ENCODE measurements at regions not wholly inside any gene's neighbourhood (a gene's known extent, or its start where the extent isn't known, plus 50 kb on each side); places are given as distances from the start of the nearest gene placed in this dataset.

DNA sequence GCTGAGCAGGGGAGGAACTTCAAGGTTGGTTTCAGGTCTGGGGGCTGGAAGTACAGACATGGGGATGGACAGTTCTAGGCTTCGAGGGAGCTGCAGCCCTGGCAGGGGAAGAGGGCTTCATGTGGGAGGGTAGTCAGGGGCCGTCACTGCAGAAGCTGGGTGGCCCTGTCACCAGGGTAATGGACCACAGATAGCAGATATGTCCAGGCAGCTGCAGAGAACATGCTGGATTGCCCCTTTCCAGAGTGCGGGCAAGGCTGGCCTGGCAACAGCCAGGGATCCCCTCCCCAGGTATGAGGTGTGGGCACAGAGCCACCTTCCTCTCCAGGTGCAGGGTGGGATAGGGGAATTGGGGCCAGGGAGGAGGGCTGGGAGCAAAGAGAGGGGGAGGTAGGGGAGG is 206.5 kb downstream of the GADD45G start:
- Histone ChIP-seq H2AFZ (ENCODE audit: insufficient read depth, low read depth, low read length, poor library complexity, severe bottlenecking) (no peak overlapping the region), H3K36me3 (replicated peaks in 1 of 2; ENCODE audit: control insufficient read depth in 1 of 2, insufficient read depth in 2 of 2, low read length in 2 of 2) (no peaks in the 10 kb centered on the region), H3K9ac (ENCODE audit: insufficient read depth, low read length, poor library complexity, severe bottlenecking) (no peak overlapping the region), H3K9me3 (replicated peaks in 1 of 2; ENCODE audit: control insufficient read depth in 1 of 2, insufficient read depth in 1 of 2, low read length in 2 of 2) (no peaks in the 10 kb centered on the region), H3K4me1 (ENCODE audit: control insufficient read depth in 1 of 2, insufficient read depth in 2 of 2, low read length in 2 of 2) (no peaks in the 10 kb centered on the region), H3K4me2 (replicated peaks; ENCODE audit: extremely low read depth, low read length, poor library complexity, severe bottlenecking) (no peak overlapping the region), H4K20me1 (ENCODE audit: insufficient read depth, low read length) (no peaks in the 10 kb centered on the region), H3K4me3 (replicated peaks in 1 of 3; ENCODE audit: low read depth in 2 of 3, low read length in 3 of 3) (no peak overlapping the region), H3K27ac (ENCODE audit: low read depth in 1 of 2, low read length in 2 of 2) (no peak overlapping the region), H3K27me3 (ENCODE audit: control insufficient read depth in 2 of 2, insufficient read depth in 2 of 2, low read length in 2 of 2) (peaks cover 0 to 7% of the 10 kb centered on the region in 2 donors), H3K79me2 (ENCODE audit: insufficient read depth, low read length) (no peaks in the 10 kb centered on the region)
- intact Hi-C loops (cut with micrococcal nuclease) = no loop called here
- Mint-ChIP-seq H3K36me3 (no peaks in the 10 kb centered on the region), H3K9me3 (peaks cover 0 to 1% (median 0%) of the 10 kb centered on the region in 7 donors), H3K27me3 (ENCODE audit: low read depth in 3 of 3) (peaks cover 13 to 20% (median 17%) of the 10 kb centered on the region in 3 donors), H3K27ac (no peak overlapping the region), H3K4me3 (peak overlapping the region in 1 of 2 donors; percentile 48), H3K4me1 (peaks cover 14% of the 10 kb centered on the region)
- DNase-seq = no peak
- WGBS (ENCODE audit: insufficient coverage) = 94% methylated on average over 2 of the region's 3 CpGs
- TF ChIP-seq, protein P1, sequence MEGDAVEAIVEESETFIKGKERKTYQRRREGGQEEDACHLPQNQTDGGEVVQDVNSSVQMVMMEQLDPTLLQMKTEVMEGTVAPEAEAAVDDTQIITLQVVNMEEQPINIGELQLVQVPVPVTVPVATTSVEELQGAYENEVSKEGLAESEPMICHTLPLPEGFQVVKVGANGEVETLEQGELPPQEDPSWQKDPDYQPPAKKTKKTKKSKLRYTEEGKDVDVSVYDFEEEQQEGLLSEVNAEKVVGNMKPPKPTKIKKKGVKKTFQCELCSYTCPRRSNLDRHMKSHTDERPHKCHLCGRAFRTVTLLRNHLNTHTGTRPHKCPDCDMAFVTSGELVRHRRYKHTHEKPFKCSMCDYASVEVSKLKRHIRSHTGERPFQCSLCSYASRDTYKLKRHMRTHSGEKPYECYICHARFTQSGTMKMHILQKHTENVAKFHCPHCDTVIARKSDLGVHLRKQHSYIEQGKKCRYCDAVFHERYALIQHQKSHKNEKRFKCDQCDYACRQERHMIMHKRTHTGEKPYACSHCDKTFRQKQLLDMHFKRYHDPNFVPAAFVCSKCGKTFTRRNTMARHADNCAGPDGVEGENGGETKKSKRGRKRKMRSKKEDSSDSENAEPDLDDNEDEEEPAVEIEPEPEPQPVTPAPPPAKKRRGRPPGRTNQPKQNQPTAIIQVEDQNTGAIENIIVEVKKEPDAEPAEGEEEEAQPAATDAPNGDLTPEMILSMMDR (IDR thresholded peaks at IDR 0.05) = no peak

DNA sequence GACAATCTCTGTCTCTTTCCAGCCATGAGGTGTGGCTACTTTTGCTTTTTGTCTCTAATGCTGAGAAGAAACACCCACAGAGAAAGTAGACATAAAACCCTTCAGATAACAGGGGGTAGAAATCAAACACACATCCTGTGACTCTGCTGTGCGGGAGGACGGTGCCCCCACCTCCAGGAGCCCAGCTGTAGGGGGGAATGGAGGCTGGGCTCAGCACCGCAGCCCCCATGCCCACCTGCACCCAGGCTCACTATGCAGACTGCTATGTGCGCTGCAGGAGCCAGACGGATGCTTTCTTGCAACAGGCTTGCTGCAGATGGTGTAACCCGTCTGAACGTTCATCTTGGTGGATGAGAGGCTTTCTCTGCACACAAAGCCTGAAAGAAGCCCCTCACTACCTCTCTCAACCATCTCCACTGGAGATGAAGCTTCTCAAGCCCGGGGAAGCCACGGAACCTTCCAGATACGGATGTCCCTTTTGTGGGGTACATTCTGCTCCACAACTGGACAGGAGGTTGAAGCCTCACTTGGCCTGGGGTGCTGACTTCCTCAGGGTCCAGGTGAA is 207.2 kb downstream of the GADD45G start:
- no peak overlapping the region for H2AFZ ChIP-seq (ENCODE audit: insufficient read depth, low read depth, low read length, poor library complexity, severe bottlenecking)
- TF ChIP-seq, protein P1 (IDR thresholded peaks at IDR 0.05) = no peak
- no peaks in the 10 kb centered on the region for H3K36me3 ChIP-seq (replicated peaks in 1 of 2; ENCODE audit: control insufficient read depth in 1 of 2, insufficient read depth in 2 of 2, low read length in 2 of 2)
- no peaks in the 10 kb centered on the region for H3K4me1 ChIP-seq (ENCODE audit: control insufficient read depth in 1 of 2, insufficient read depth in 2 of 2, low read length in 2 of 2)
- Mint-ChIP-seq H3K4me1 (peaks cover 14% of the 10 kb centered on the region), H3K36me3 (no peaks in the 10 kb centered on the region), H3K27me3 (ENCODE audit: low read depth in 3 of 3) (peaks cover 14 to 20% (median 16%) of the 10 kb centered on the region in 3 donors), H3K27ac (no peak overlapping the region), H3K9me3 (peaks cover 0 to 1% (median 0%) of the 10 kb centered on the region in 7 donors), H3K4me3 (no peak overlapping the region)
- H3K4me3 ChIP-seq (replicated peaks in 1 of 3; ENCODE audit: low read depth in 2 of 3, low read length in 3 of 3) = no peak overlapping the region
- WGBS (ENCODE audit: insufficient coverage) = 89% methylated on average over 8 of the region's 10 CpGs
- H3K79me2 ChIP-seq (ENCODE audit: insufficient read depth, low read length) = no peaks in the 10 kb centered on the region
- no peak overlapping the region for H3K4me2 ChIP-seq (replicated peaks; ENCODE audit: extremely low read depth, low read length, poor library complexity, severe bottlenecking)
- no peak for DNase-seq
- no peak overlapping the region for H3K9ac ChIP-seq (ENCODE audit: insufficient read depth, low read length, poor library complexity, severe bottlenecking)
- intact Hi-C loops (cut with micrococcal nuclease) = no loop called here
- H3K27me3 ChIP-seq (ENCODE audit: control insufficient read depth in 2 of 2, insufficient read depth in 2 of 2, low read length in 2 of 2) = peaks cover 0 to 7% of the 10 kb centered on the region in 2 donors
- no peak overlapping the region for H3K27ac ChIP-seq (ENCODE audit: low read depth in 1 of 2, low read length in 2 of 2)
- H3K9me3 ChIP-seq (replicated peaks in 1 of 2; ENCODE audit: control insufficient read depth in 1 of 2, insufficient read depth in 1 of 2, low read length in 2 of 2) = no peaks in the 10 kb centered on the region
- H4K20me1 ChIP-seq (ENCODE audit: insufficient read depth, low read length) = no peaks in the 10 kb centered on the region
